ENCODE measurements at regions not wholly inside any gene's neighbourhood (a gene's known extent, or its start where the extent isn't known, plus 50 kb on each side); places are given as distances from the start of the nearest gene placed in this dataset.

GRCh38 chr2:145258903-145259579 is 739.1 kb upstream of the ZEB2 start:
- DNase-seq: no peak

- DNase-seq: no peak
These were observed 738.0 kb upstream of the ZEB2 start for GRCh38 chr2:145257931-145258330.

- DNase-seq: no peak
These were observed 736.6 kb upstream of the ZEB2 start for GRCh38 chr2:145256551-145256950.

GRCh38 chr2:145254291-145254690 is 734.4 kb upstream of the ZEB2 start:
- no peak for DNase-seq

- DNase-seq: no peak
These were observed 733.6 kb upstream of the ZEB2 start for GRCh38 chr2:145253492-145253891.

- no peak for DNase-seq
These were observed 725.5 kb upstream of the ZEB2 start for GRCh38 chr2:145245268-145245870.

GRCh38 chr2:145235312-145235711 is 715.4 kb upstream of the ZEB2 start:
- no peak for DNase-seq

GRCh38 chr2:145230546-145230945 is 710.6 kb upstream of the ZEB2 start:
- DNase-seq: no peak

GRCh38 chr2:145228506-145228905 is 708.6 kb upstream of the ZEB2 start:
- peak; percentile 22 for DNase-seq

- no peak for DNase-seq
These were observed 707.0 kb upstream of the ZEB2 start for GRCh38 chr2:145226901-145227300.

- no peak for DNase-seq
These were observed 701.6 kb upstream of the ZEB2 start for GRCh38 chr2:145221516-145221915.

GRCh38 chr2:145221032-145221431 is 701.1 kb upstream of the ZEB2 start:
- no peak for DNase-seq

GRCh38 chr2:145220496-145220895 is 700.6 kb upstream of the ZEB2 start:
- no peak for DNase-seq

GRCh38 chr2:145207884-145208283 is 688.0 kb upstream of the ZEB2 start:
- DNase-seq: no peak

GRCh38 chr2:145206496-145207281 is 686.8 kb upstream of the ZEB2 start:
- DNase-seq: no peak

GRCh38 chr2:145203891-145204290 is 684.0 kb upstream of the ZEB2 start:
- DNase-seq: no peak

- DNase-seq: no peak
These were observed 680.1 kb upstream of the ZEB2 start for GRCh38 chr2:145199827-145200706.

GRCh38 chr2:145199042-145199441 is 679.1 kb upstream of the ZEB2 start:
- DNase-seq: no peak

- no peak for DNase-seq
These were observed 678.6 kb upstream of the ZEB2 start for GRCh38 chr2:145198555-145198954.

- DNase-seq: no peak
These were observed 678.0 kb upstream of the ZEB2 start for GRCh38 chr2:145197944-145198343.

- no peak for DNase-seq
These were observed 674.8 kb upstream of the ZEB2 start for GRCh38 chr2:145194673-145195072.

- DNase-seq: no peak
These were observed 670.2 kb upstream of the ZEB2 start for GRCh38 chr2:145190031-145190703.
